Duodenal mucosa (tissue), 2 donors: ENCODE measurements at regions not wholly inside any gene's neighbourhood (a gene's known extent, or its start where the extent isn't known, plus 50 kb on each side); places are given as distances from the start of the nearest gene placed in this dataset.

Experiments used
- H3K27ac ChIP-seq: one replicate; pipeline ENCODE4 v1.7.0; 2013; ENCODE audit warnings: low read depth, low read length
- H3K27me3 ChIP-seq, 2 donors: one replicate each; pipeline ENCODE4 v1.7.0; 2013; ENCODE audit warnings: low read length in 2 of 2, control low read depth in 1 of 2; ENCODE audit not compliant: insufficient read depth in 2 of 2, control insufficient read depth in 1 of 2
- H3K36me3 ChIP-seq, 2 donors: one replicate each; pipeline ENCODE4 v1.7.0; 2013; ENCODE audit warnings: low read length in 2 of 2, control low read depth in 1 of 2; ENCODE audit not compliant: insufficient read depth in 2 of 2, control insufficient read depth in 1 of 2
- H3K4me1 ChIP-seq, 2 donors: one replicate each; pipeline ENCODE4 v1.7.0; 2013; ENCODE audit warnings: low read length in 2 of 2, control low read depth in 1 of 2; ENCODE audit not compliant: insufficient read depth in 2 of 2, control insufficient read depth in 1 of 2
- H3K4me3 ChIP-seq, 2 donors: one replicate each; pipeline ENCODE4 v1.7.0; 2013; ENCODE audit warnings: low read length in 2 of 2, low read depth in 1 of 2
- H3K9ac ChIP-seq, 2 donors: one replicate each; pipeline ENCODE4 v1.7.0; 2013; ENCODE audit warnings: low read length in 2 of 2, low read depth in 1 of 2
- H3K9me3 ChIP-seq, 2 donors: one replicate each; pipeline ENCODE4 v1.7.0; 2013; ENCODE audit warnings: low read length in 2 of 2, control low read depth in 1 of 2; ENCODE audit not compliant: control insufficient read depth in 1 of 2

- Histone ChIP-seq H3K9ac (no peak overlapping the region), H3K4me1 (no peaks in the 10 kb centered on the region), H3K4me3 (no peak overlapping the region), H3K27ac (no peak overlapping the region), H3K27me3 (peaks cover 0 to 3% of the 10 kb centered on the region in 2 donors), H3K36me3 (no peaks in the 10 kb centered on the region), H3K9me3 (no peaks in the 10 kb centered on the region)
These were observed 69.5 kb downstream of the TPRA1 start for GRCh38 chr3:127520993-127521392.

- no peak overlapping the region for H3K4me3 ChIP-seq
- H3K27me3 ChIP-seq = peaks cover 0 to 3% of the 10 kb centered on the region in 2 donors
- no peaks in the 10 kb centered on the region for H3K36me3 ChIP-seq
- no peak overlapping the region for H3K9ac ChIP-seq
- no peaks in the 10 kb centered on the region for H3K4me1 ChIP-seq
- no peaks in the 10 kb centered on the region for H3K9me3 ChIP-seq
- H3K27ac ChIP-seq = no peak overlapping the region
These were observed 72.0 kb downstream of the TPRA1 start for GRCh38 chr3:127518456-127519081.

- no peaks in the 10 kb centered on the region for H3K4me1 ChIP-seq
- H3K4me3 ChIP-seq = no peak overlapping the region
- no peak overlapping the region for H3K9ac ChIP-seq
- H3K27ac ChIP-seq = no peak overlapping the region
- H3K27me3 ChIP-seq = no peaks in the 10 kb centered on the region
- no peaks in the 10 kb centered on the region for H3K36me3 ChIP-seq
- H3K9me3 ChIP-seq = no peaks in the 10 kb centered on the region
These were observed 78.3 kb downstream of the TPRA1 start for GRCh38 chr3:127512256-127512655.

GRCh38 chr3:127501177-127501576 is 89.4 kb downstream of the TPRA1 start:
- Histone ChIP-seq H3K9me3 (peaks cover 0 to 2% of the 10 kb centered on the region in 2 donors), H3K4me3 (no peak overlapping the region), H3K9ac (no peak overlapping the region), H3K27ac (no peak overlapping the region), H3K36me3 (no peaks in the 10 kb centered on the region), H3K4me1 (no peaks in the 10 kb centered on the region), H3K27me3 (peaks cover 0 to 4% of the 10 kb centered on the region in 2 donors)

- no peaks in the 10 kb centered on the region for H3K4me1 ChIP-seq
- peaks cover 0 to 4% of the 10 kb centered on the region in 2 donors for H3K27me3 ChIP-seq
- H3K27ac ChIP-seq = no peak overlapping the region
- no peak overlapping the region for H3K9ac ChIP-seq
- H3K4me3 ChIP-seq = no peak overlapping the region
- no peaks in the 10 kb centered on the region for H3K36me3 ChIP-seq
- no peaks in the 10 kb centered on the region for H3K9me3 ChIP-seq
These were observed 92.9 kb downstream of the TPRA1 start for GRCh38 chr3:127497676-127498075.

- H3K9me3 ChIP-seq = no peaks in the 10 kb centered on the region
- no peak overlapping the region for H3K4me3 ChIP-seq
- H3K4me1 ChIP-seq = no peaks in the 10 kb centered on the region
- H3K36me3 ChIP-seq = no peaks in the 10 kb centered on the region
- no peak overlapping the region for H3K27ac ChIP-seq
- peaks cover 0 to 4% of the 10 kb centered on the region in 2 donors for H3K27me3 ChIP-seq
- no peak overlapping the region for H3K9ac ChIP-seq
These were observed 93.4 kb downstream of the TPRA1 start for GRCh38 chr3:127497166-127497565.

- Histone ChIP-seq H3K4me3 (no peak overlapping the region), H3K9me3 (no peaks in the 10 kb centered on the region), H3K4me1 (no peaks in the 10 kb centered on the region), H3K27ac (no peak overlapping the region), H3K27me3 (peaks cover 0 to 4% of the 10 kb centered on the region in 2 donors), H3K36me3 (no peaks in the 10 kb centered on the region), H3K9ac (no peak overlapping the region)
These were observed 94.5 kb downstream of the TPRA1 start for GRCh38 chr3:127495821-127496655.

- no peaks in the 10 kb centered on the region for H3K36me3 ChIP-seq
These were observed 96.4 kb downstream of the TPRA1 start for GRCh38 chr3:127493924-127494646.

GRCh38 chr3:127492426-127492825 is 98.1 kb downstream of the TPRA1 start:
- no peaks in the 10 kb centered on the region for H3K9me3 ChIP-seq
- no peak overlapping the region for H3K27ac ChIP-seq
- no peak overlapping the region for H3K4me3 ChIP-seq
- no peak overlapping the region for H3K9ac ChIP-seq
- H3K27me3 ChIP-seq = no peaks in the 10 kb centered on the region
- no peaks in the 10 kb centered on the region for H3K36me3 ChIP-seq
- no peaks in the 10 kb centered on the region for H3K4me1 ChIP-seq

More at GRCh38 chr3:127493924-127494646, 96.4 kb downstream of the TPRA1 start:
- H3K4me1 ChIP-seq = no peaks in the 10 kb centered on the region
- peaks cover 0 to 4% of the 10 kb centered on the region in 2 donors for H3K27me3 ChIP-seq
- no peaks in the 10 kb centered on the region for H3K9me3 ChIP-seq
- no peak overlapping the region for H3K9ac ChIP-seq
- no peak overlapping the region for H3K4me3 ChIP-seq
- H3K27ac ChIP-seq = no peak overlapping the region

- H3K4me1 ChIP-seq = no peaks in the 10 kb centered on the region
- no peak overlapping the region for H3K9ac ChIP-seq
- H3K4me3 ChIP-seq = no peak overlapping the region
- H3K36me3 ChIP-seq = no peaks in the 10 kb centered on the region
- no peaks in the 10 kb centered on the region for H3K9me3 ChIP-seq
- H3K27ac ChIP-seq = no peak overlapping the region
- no peaks in the 10 kb centered on the region for H3K27me3 ChIP-seq
These were observed 98.6 kb downstream of the TPRA1 start for GRCh38 chr3:127491909-127492308.
